ENCODE measurements at regions not wholly inside any gene's neighbourhood (a gene's known extent, or its start where the extent isn't known, plus 50 kb on each side); places are given as distances from the start of the nearest gene placed in this dataset.
"Not testable (repeated sequence)": the region's sequence is repeated elsewhere in the genome, so short reads cannot be mapped to it uniquely, and the experiment has no call there.

GRCh38 chr5:101035425-101035824 is 132.3 kb upstream of the ST8SIA4 start:
- DNase-seq (ENCODE audit: low spot score), result no peak

GRCh38 chr5:101024299-101024698 is 121.2 kb upstream of the ST8SIA4 start:
- DNase-seq (ENCODE audit: low spot score), result no peak

DNA sequence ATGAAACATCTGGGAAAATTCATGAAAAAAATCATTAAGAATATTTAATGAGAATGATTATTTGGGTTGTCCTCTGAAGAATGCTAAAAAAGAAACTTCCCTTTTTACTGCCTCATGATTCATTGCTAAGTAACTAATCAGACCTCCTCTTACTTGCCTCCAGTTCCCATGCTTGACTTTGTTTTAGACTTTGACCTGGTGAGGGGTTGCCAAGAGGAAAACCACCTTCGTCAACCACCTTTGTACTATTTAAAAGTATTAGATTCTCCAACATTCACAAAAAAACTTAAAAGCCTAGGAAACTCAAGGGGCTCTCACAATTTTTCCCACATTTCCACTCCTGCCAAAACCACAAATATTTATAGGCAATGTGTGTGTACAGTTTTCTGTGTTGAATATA is 115.2 kb upstream of the ST8SIA4 start:
- no peak for DNase-seq (ENCODE audit: low spot score)

- DNase-seq (ENCODE audit: low spot score), result no peak
Observed at GRCh38 chr5:101012880-101013279, 109.8 kb upstream of the ST8SIA4 start.

DNA sequence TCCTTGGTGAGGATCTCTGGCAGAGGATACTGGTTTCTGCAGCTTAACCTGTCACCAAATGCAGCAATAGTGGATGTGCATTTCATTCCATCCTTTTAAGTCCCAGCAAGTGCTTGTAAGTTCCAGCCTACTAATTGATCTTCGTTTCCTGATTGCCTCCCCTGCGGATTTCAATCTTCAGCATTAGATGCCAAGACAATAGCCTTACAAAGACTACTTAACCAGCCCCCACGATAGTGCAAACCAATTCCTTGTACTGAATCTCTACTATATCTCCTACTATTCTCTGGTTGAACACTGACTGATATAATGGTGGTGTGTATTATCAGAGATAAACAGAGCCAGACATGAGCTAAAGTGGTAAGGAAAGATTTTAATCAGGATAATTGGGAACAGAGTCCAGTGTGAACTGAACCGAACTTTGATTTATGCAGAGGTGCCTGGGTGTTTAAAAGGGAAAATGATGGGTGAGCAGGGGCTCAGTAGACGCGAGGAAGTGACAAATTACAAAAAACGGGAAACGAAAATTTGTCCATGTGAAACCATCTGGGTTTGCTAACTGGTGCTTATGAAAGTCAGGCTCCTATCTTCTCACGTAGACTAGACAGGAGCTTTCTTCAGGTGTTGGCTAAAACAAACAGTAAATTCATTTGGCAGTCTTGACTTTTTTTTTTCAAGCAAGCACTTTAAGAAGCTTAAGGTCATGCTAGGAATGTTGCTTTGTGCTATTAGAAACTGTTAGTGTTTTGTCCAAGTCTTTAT is 106.9 kb upstream of the ST8SIA4 start:
- DNase-seq (ENCODE audit: low spot score), result no peak

- DNase-seq (ENCODE audit: low spot score), result no peak
Observed at GRCh38 chr5:100992354-100992753, 89.3 kb upstream of the ST8SIA4 start.

DNA sequence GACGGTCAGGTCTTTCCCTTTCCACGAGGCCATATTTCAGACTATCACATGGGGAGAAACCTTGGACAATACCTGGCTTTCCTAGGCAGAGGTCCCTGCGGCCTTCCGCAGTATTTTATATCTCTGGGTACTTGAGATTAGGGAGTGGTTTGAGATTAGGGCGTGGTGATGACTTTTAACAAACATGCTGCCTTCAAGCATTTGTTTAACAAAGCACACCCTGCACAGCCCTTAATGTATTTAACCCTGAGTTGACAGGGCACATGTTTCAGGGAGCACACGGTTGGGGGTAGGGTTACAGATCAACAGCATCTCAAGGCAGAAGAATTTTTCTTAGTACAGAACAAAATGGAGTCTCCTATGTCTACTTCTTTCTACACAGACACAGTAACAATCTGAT is 80.5 kb upstream of the ST8SIA4 start:
- DNase-seq (ENCODE audit: low spot score), result not testable (repeated sequence)

DNA sequence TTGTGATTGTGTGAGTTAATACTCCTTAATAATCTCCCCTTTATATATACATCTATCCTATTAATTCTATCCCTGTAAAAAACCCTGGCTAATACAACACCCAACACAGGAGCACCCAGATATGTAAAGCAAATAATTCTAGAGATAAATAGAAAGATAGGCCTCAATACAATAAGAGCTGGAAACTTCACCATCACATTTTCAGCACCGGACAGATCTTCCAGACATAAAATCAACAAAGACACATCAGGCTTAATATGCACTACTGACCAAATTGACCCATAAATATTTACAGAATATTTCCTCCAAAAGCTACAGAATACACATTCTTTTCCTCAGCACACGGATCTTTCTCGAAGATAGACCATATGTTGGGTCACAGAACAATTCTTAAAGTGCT is 71.0 kb upstream of the ST8SIA4 start:
- no peak for DNase-seq (ENCODE audit: low spot score)

DNA sequence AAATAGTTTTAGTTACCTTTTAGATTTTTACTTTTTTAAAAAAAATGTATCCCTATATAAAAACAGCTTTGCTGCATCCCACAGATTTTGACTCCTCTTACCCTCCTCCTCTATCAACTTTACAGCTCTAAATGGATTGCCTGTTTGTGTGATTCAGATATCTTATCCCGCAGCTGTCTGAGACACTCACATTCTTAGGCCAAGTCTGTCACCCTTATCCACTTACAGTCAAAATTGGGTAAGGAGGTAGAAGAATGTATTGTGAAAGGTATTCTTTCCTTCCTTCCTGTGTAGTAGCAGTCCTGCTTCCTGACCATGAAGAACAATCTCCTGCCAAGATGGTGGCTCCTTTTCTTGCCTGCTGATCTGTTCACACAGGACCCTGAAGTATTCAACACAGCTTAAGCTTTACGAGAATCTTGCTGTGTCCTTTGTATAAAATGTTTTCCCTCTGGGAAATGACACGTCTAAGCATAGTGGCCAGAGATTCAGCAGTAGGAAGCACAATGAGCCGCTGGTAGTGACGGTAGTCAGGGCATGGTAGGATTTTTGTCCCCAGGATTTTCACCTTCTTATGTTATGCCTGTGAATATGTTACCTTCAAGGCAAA is 67.7 kb upstream of the ST8SIA4 start:
- DNase-seq (ENCODE audit: low spot score), result no peak

DNA sequence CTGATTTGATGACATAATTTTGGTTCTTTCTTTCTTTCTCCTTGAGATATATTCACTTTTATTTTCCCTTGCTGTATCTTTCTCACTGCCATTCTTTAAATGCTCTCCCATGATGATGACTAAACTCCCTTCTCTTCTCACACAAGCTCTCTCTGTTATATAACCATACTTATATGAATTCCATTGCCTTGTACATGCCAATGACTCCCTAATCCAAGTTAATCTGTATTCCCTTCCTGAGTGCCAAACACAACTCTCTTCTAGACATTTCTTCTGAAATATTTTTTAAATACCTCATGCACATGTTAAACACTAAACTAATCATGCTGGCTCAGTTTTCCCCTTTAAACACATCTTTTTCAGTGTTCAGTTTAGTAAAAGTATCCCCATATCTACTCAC is 62.2 kb upstream of the ST8SIA4 start:
- no peak for DNase-seq (ENCODE audit: low spot score)
